Ovary (tissue), 7 donors: ENCODE measurements at regions not wholly inside any gene's neighbourhood (a gene's known extent, or its start where the extent isn't known, plus 50 kb on each side); places are given as distances from the start of the nearest gene placed in this dataset.

ENCODE experiments used
- DNase-seq, 5 donors: peaks; one replicate each; pipeline ENCODE4 v3.0.0-alpha.2; 2019 to 2020
- H3K27ac ChIP-seq, 2 donors: fragments of 200-600 bp; one replicate each; pipeline versions ENCODE4 v1.5.1 to v1.8.0; 2019 to 2022
- H3K27me3 ChIP-seq: fragments of 200-600 bp; one replicate; pipeline ENCODE4 v1.8.0; 2022
- H3K36me3 ChIP-seq: fragments of 200-600 bp; sonication (generic); one replicate; pipeline ENCODE4 v1.5.1; 2019
- H3K4me1 ChIP-seq: one replicate; pipeline ENCODE4 v1.8.1; 2013; ENCODE audit warnings: mild to moderate bottlenecking, moderate library complexity; ENCODE audit not compliant: insufficient read depth
- H3K4me3 ChIP-seq: fragments of 200-600 bp; sonication (generic); one replicate; pipeline ENCODE4 v1.5.1; 2017
- H3K9me3 ChIP-seq, 2 donors: fragments of 200-600 bp in 1 of 2; sonication (generic) in 1 of 2; one replicate each; pipeline versions ENCODE4 v1.5.1 to v1.8.1; 2013 to 2019; ENCODE audit warnings: mild to moderate bottlenecking in 1 of 2, moderate library complexity in 1 of 2
- EP300 ChIP-seq: sonication (generic); formaldehyde crosslinking; IDR thresholded peaks from one replicate; pipeline ENCODE4 v1.6.1; 2017; ENCODE audit warnings: antibody characterized with exemption
- POLR2A ChIP-seq: fragments of 450-650 bp; IDR thresholded peaks from one replicate; pipeline ENCODE4 v1.6.1; 2017; ENCODE audit warnings: antibody characterized with exemption, mild to moderate bottlenecking, moderate library complexity
- WGBS, 3 donors: extraction: QIAGEN DNeasy Blood & Tissue Kit in 1 of 3; methylation state at CpG; one replicate each; pipeline versions ENCODE4 v1.1.5 to v1.1.7; 2013 to 2017; 5-methylcytosine and 5-hydroxymethylcytosine counted together
- intact Hi-C, 4 donors: fragments of 100-400 bp; cut with DNase I; formaldehyde crosslinking; loops; one replicate each; pipeline versions ENCODE4 v1.11.0 to v1.15.1; 2022 to 2023
- TF ChIP-seq, protein P1 (sequence below), 3 donors: fragments of 450-650 bp in 2 of 3; fragments of 200-600 bp in 1 of 3; IDR thresholded peaks; one replicate each; pipeline versions ENCODE4 v1.5.1 to v1.8.0; 2016 to 2022; ENCODE audit warnings: antibody characterized with exemption in 3 of 3, mild to moderate bottlenecking in 1 of 3
- donor health status: DM: no; HTN: no; CAD: no; lungs with moderate emphysema.
- donor health status: DM: no; HTN: no; CAD: no.
- donor health status: Bipolar disorder and iron deficiency.
- donor health status: DM: no; HTN: no; CAD: no.
- donor health status: DM: yes; HTN: yes; CAD: no.

DNA sequence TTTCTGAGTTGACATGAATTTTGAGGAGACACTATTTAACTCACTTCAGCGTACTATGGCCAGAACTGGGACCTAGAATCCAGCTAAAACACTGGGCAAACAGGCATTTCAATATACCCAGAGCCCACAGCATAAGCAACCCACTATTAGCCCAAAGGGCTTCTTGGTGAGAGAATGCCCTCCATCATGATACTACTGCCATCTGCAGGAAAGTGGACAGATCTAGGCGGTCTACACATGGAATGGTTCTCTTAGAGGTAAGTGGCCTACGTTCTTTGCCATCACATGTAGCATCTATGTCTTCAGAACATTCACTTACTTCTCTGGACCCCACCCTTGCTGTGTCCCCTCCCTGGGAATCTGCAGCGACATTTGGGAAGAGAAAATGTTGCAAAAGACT, 181.3 kb upstream of the LINC00305 start:
- Histone ChIP-seq H3K27ac (no peak overlapping the region), H3K27me3 (no peaks in the 10 kb centered on the region), H3K9me3 (no peaks in the 10 kb centered on the region), H3K4me1 (no peaks in the 10 kb centered on the region), H3K4me3 (no peak overlapping the region), H3K36me3 (no peaks in the 10 kb centered on the region)
- WGBS, 3 donors, result 88 to 94% (median 92%) methylated on average over 4 of the region's 4 CpGs
- intact Hi-C loops, result no loop called here
- TF ChIP-seq EP300, result no peak
- no peak for TF ChIP-seq POLR2A
- TF ChIP-seq, protein P1, sequence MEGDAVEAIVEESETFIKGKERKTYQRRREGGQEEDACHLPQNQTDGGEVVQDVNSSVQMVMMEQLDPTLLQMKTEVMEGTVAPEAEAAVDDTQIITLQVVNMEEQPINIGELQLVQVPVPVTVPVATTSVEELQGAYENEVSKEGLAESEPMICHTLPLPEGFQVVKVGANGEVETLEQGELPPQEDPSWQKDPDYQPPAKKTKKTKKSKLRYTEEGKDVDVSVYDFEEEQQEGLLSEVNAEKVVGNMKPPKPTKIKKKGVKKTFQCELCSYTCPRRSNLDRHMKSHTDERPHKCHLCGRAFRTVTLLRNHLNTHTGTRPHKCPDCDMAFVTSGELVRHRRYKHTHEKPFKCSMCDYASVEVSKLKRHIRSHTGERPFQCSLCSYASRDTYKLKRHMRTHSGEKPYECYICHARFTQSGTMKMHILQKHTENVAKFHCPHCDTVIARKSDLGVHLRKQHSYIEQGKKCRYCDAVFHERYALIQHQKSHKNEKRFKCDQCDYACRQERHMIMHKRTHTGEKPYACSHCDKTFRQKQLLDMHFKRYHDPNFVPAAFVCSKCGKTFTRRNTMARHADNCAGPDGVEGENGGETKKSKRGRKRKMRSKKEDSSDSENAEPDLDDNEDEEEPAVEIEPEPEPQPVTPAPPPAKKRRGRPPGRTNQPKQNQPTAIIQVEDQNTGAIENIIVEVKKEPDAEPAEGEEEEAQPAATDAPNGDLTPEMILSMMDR (IDR thresholded peaks at IDR 0.05), result no peak
- DNase-seq, result no peak

DNA sequence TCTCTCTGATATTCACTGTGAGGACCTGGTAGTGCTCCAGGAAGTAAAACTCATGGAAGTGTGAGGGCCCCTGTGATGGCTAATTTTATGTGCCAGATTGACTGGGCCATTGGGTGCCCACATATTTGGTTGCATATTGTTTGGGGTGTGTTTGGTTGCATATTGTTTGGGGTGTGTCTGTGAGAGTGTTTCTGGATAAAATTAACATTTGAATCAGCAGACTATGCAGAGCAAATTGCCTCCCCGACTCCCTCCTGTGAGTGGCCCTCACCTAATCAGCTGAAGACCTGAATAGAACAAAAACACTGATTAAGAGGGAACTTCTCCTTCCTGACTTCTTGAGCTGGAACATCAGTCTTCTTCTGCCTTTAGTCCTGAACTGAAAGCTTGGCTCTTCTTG, 173.3 kb upstream of the LINC00305 start:
- H3K27me3 ChIP-seq, result no peaks in the 10 kb centered on the region
- no peak for DNase-seq
- no peaks in the 10 kb centered on the region for H3K9me3 ChIP-seq
- H3K36me3 ChIP-seq, result no peaks in the 10 kb centered on the region
- intact Hi-C loops, result no loop called here
- 74 to 92% (median 86%) methylated on average over 1 of the region's 1 CpG for WGBS, 3 donors
- H3K4me1 ChIP-seq, result no peaks in the 10 kb centered on the region
- no peak overlapping the region for H3K27ac ChIP-seq
- H3K4me3 ChIP-seq, result no peak overlapping the region
- TF ChIP-seq, protein P1 (IDR thresholded peaks at IDR 0.05), result no peak
- TF ChIP-seq POLR2A (no peak), EP300 (no peak)

DNA sequence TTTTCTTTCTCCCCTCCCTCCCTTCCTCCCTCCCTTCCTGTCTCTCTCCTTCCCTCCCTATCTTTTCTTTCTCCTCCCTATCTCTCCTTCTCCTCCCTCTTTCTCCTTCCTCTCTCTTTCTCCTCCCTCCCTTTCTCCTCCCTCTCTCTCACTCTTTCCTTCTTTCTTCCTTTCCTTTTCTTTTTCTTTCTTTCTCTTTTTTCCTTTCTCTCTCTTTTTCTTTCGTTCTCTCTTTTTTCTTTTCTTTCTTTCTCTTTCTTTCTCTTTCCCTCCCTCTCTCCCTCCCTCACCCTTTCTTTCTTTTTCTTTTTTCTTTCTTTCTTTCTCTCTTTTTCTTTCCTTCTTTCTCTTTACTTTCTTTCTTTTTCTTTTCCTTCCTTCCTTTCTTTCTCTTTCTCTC, 169.7 kb upstream of the LINC00305 start:
- no peaks in the 10 kb centered on the region for H3K27me3 ChIP-seq
- H3K4me1 ChIP-seq, result no peaks in the 10 kb centered on the region
- no peaks in the 10 kb centered on the region for H3K36me3 ChIP-seq
- no peak overlapping the region for H3K4me3 ChIP-seq
- H3K27ac ChIP-seq, result no peak overlapping the region
- WGBS, 3 donors, result 91 to 94% (median 92%) methylated on average over 1 of the region's 1 CpG
- H3K9me3 ChIP-seq, result no peaks in the 10 kb centered on the region
- no peak for TF ChIP-seq POLR2A
- TF ChIP-seq EP300, result no peak
- TF ChIP-seq, protein P1 (IDR thresholded peaks at IDR 0.05), result no peak
- intact Hi-C loops, result no loop called here
- no peak for DNase-seq

DNA sequence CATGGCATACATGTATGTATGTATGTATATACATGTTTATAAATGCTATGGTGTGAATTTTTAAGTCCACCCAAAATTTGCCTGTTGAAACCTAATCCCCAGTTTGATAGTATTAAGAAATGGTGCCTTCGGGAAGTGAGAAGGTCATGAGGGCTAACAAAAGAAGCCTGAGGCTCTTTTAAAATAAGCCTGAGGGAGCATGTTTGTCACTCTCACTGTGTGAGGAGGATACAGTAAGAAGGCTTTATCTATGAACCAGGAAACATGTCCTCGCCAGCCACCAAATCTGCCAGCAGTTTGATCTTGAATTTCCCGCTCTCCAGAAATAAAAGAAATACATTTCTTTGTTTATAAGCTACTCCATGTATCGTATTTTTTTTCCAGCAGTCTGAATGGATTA, 163.0 kb upstream of the LINC00305 start:
- H3K4me3 ChIP-seq, result no peak overlapping the region
- no peaks in the 10 kb centered on the region for H3K27me3 ChIP-seq
- intact Hi-C loops, result no loop called here
- no peak overlapping the region for H3K27ac ChIP-seq
- H3K4me1 ChIP-seq, result no peaks in the 10 kb centered on the region
- DNase-seq, result no peak
- 83 to 86% (median 85%) methylated on average over 4 of the region's 4 CpGs for WGBS, 3 donors
- H3K9me3 ChIP-seq, result no peaks in the 10 kb centered on the region
- TF ChIP-seq POLR2A (no peak), EP300 (no peak)
- TF ChIP-seq, protein P1 (IDR thresholded peaks at IDR 0.05), result no peak
- H3K36me3 ChIP-seq, result no peaks in the 10 kb centered on the region

DNA sequence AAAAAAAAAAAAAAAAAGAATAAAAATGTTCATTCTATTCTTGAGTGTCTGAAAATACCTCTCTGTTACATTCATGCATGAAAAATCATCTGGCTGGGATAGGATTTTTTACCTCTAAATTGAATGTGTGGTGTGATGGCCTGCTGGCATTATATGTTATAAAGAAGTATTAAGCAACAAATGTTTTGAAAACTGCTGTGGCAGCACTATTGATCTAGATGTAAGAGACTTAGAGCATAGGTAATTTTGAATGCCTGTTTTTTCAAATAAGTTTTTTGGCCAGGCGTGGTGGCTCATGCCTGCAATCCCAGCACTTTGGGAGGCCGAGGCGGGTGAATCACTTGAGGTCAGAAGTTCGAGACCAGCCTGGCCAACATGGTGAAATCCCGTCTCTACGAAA, 147.0 kb upstream of the LINC00305 start:
- 95 to 97% (median 97%) methylated on average over 6 of the region's 6 CpGs for WGBS, 3 donors
- no peak for DNase-seq
- Histone ChIP-seq H3K4me1 (no peaks in the 10 kb centered on the region), H3K27ac (no peak overlapping the region), H3K27me3 (no peaks in the 10 kb centered on the region), H3K36me3 (no peaks in the 10 kb centered on the region), H3K4me3 (no peak overlapping the region), H3K9me3 (no peaks in the 10 kb centered on the region)
- no peak for TF ChIP-seq EP300
- no peak for TF ChIP-seq POLR2A
- intact Hi-C loops, result loop anchor here in 1 of 4 donors (10.0 kb wide), 1 partner anchor 199 kb away; no protein-coding TSS in a partner anchor
